WTC11 (cell line): ENCODE measurements at regions not wholly inside any gene's neighbourhood (a gene's known extent, or its start where the extent isn't known, plus 50 kb on each side); places are given as distances from the start of the nearest gene placed in this dataset.

ENCODE experiments used
- ATAC-seq: fragments of 200-7000 bp; cut with Tn5 transposase; 2 replicates; pipeline ENCODE4 v1.10.0; 2021; ENCODE audit warnings: mild to moderate bottlenecking, moderate library complexity
- CTCF ChIA-PET: fragments of 300-600 bp; sonication (Branson Sonifier 250); formaldehyde crosslinking; loops from one replicate; lab custom pipeline; 2021; ENCODE audit warnings: antibody characterized with exemption; lab: Charles Lee
- POLR2A ChIA-PET: fragments of 350-600 bp; sonication (Branson Sonifier 250); formaldehyde crosslinking; loops from one replicate; lab custom pipeline; 2021; ENCODE audit warnings: antibody characterized with exemption; lab: Charles Lee
- DNase-seq: peaks from one replicate; pipeline ENCODE4 v3.0.0; 2021; ENCODE audit warnings: low spot score
- H3K27ac Mint-ChIP-seq: 2 replicates; pipeline ENCODE4 v1.8.0; 2021; ENCODE audit warnings: mixed read lengths
- H3K27me3 Mint-ChIP-seq: 2 replicates; pipeline ENCODE4 v1.8.0; 2021; ENCODE audit warnings: low read depth, mild to moderate bottlenecking, moderate library complexity, mixed read lengths
- H3K36me3 Mint-ChIP-seq: 2 replicates; pipeline ENCODE4 v1.8.0; 2021; ENCODE audit warnings: mixed read lengths
- H3K4me1 Mint-ChIP-seq: 2 replicates; pipeline ENCODE4 v1.8.0; 2022; ENCODE audit warnings: mixed read lengths
- H3K4me3 Mint-ChIP-seq: 2 replicates; pipeline ENCODE4 v1.8.0; 2021; ENCODE audit warnings: mild to moderate bottlenecking, moderate library complexity, mixed read lengths
- H3K9me3 Mint-ChIP-seq: 2 replicates; pipeline ENCODE4 v1.8.0; 2021; ENCODE audit warnings: mixed read lengths
- ATF2 ChIP-seq: sonication (generic); formaldehyde crosslinking; IDR thresholded peaks from 2 replicates; pipeline ENCODE4 v1.8.1; 2022; ENCODE audit warnings: low read depth, missing genetic modification reagents, borderline replicate concordance
- ELF4 ChIP-seq: sonication (generic); formaldehyde crosslinking; IDR thresholded peaks from 2 replicates; pipeline ENCODE4 v1.8.1; 2022; ENCODE audit warnings: low read depth, mild to moderate bottlenecking, moderate library complexity, missing genetic modification reagents
- ESRRA ChIP-seq: sonication (generic); formaldehyde crosslinking; IDR thresholded peaks from 2 replicates; pipeline ENCODE4 v1.8.1; 2022; ENCODE audit warnings: mild to moderate bottlenecking, missing genetic modification reagents, borderline replicate concordance
- FOXP4 ChIP-seq: sonication (generic); formaldehyde crosslinking; IDR thresholded peaks from 2 replicates; pipeline ENCODE4 v1.8.0; 2022; ENCODE audit warnings: mild to moderate bottlenecking, missing genetic modification reagents
- GABPB1 ChIP-seq: sonication (generic); formaldehyde crosslinking; IDR thresholded peaks from 2 replicates; pipeline ENCODE4 v1.8.1; 2023; ENCODE audit warnings: mild to moderate bottlenecking, missing genetic modification reagents
- GRHL2 ChIP-seq: fragments of 250-450 bp; sonication (Bioruptor Pico); IDR thresholded peaks from 2 replicates; pipeline ENCODE4 v1.8.0; 2022; ENCODE audit warnings: mild to moderate bottlenecking, moderate library complexity; ENCODE audit not compliant: insufficient replicate concordance, severe bottlenecking
- GTF2I ChIP-seq: fragments of 250-450 bp; sonication (Bioruptor Pico); conservative IDR thresholded peaks from 2 replicates; pipeline ENCODE4 v1.4.0; 2021; ENCODE audit warnings: mild to moderate bottlenecking
- HMGXB4 ChIP-seq: sonication (generic); formaldehyde crosslinking; IDR thresholded peaks from 2 replicates; pipeline ENCODE4 v1.8.1; 2023; ENCODE audit warnings: mild to moderate bottlenecking, moderate library complexity, missing genetic modification reagents
- IRF1 ChIP-seq: sonication (generic); formaldehyde crosslinking; IDR thresholded peaks from 2 replicates; pipeline ENCODE4 v1.8.0; 2023; ENCODE audit warnings: missing genetic modification reagents
- JAZF1 ChIP-seq: fragments of 250-450 bp; sonication (Bioruptor Pico); IDR thresholded peaks from 2 replicates; pipeline ENCODE4 v1.9.0; 2021; ENCODE audit warnings: moderate library complexity, mild to moderate bottlenecking, inconsistent platforms
- MAX ChIP-seq: sonication (generic); formaldehyde crosslinking; IDR thresholded peaks from 2 replicates; pipeline ENCODE4 v1.8.0; 2022; ENCODE audit warnings: mild to moderate bottlenecking, missing genetic modification reagents
- MLX ChIP-seq: sonication (generic); formaldehyde crosslinking; IDR thresholded peaks from 2 replicates; pipeline ENCODE4 v1.8.1; 2023; ENCODE audit warnings: mild to moderate bottlenecking, missing genetic modification reagents, moderate library complexity
- SMAD4 ChIP-seq: sonication (generic); formaldehyde crosslinking; IDR thresholded peaks from 2 replicates; pipeline ENCODE4 v1.8.0; 2022; ENCODE audit warnings: mild to moderate bottlenecking, missing genetic modification reagents
- STAT6 ChIP-seq: sonication (generic); formaldehyde crosslinking; conservative IDR thresholded peaks from 2 replicates; pipeline ENCODE4 v1.8.1; 2023; ENCODE audit warnings: mild to moderate bottlenecking, low read depth, missing genetic modification reagents, moderate library complexity
- ZBTB21 ChIP-seq: sonication (generic); formaldehyde crosslinking; IDR thresholded peaks from 2 replicates; pipeline ENCODE4 v1.8.1; 2023; ENCODE audit warnings: mild to moderate bottlenecking, missing genetic modification reagents, borderline replicate concordance
- ZBTB43 ChIP-seq: sonication (generic); formaldehyde crosslinking; IDR thresholded peaks from 2 replicates; pipeline ENCODE4 v1.8.1; 2023; ENCODE audit warnings: mild to moderate bottlenecking, missing genetic modification reagents
- ZNF423 ChIP-seq: fragments of 250-450 bp; sonication (Bioruptor Pico); IDR thresholded peaks from 2 replicates; pipeline ENCODE4 v2.1.2; 2022; ENCODE audit warnings: mild to moderate bottlenecking, moderate library complexity
- ZNF425 ChIP-seq: fragments of 250-450 bp; sonication (Bioruptor Pico); conservative IDR thresholded peaks from 2 replicates; pipeline ENCODE4 v1.9.0; 2021; ENCODE audit warnings: mild to moderate bottlenecking

GRCh38 chr1:212190169-212190568 lies 95.0 kb upstream of the PPP2R5A start:
- H3K36me3 Mint-ChIP-seq: peaks cover 6% of the 10 kb centered on the region; the same call in 1 of the 2 replicates
- H3K4me3 Mint-ChIP-seq: no peak overlapping the region
- no peak overlapping the region for H3K27ac Mint-ChIP-seq
- CTCF ChIA-PET: no interaction called here
- peak; percentile 90 for ATAC-seq
- TF ChIP-seq ESRRA (CRISPR knock-in tag) (no peak), ATF2 (no peak)
- peaks cover 7% of the 10 kb centered on the region for H3K27me3 Mint-ChIP-seq
- H3K9me3 Mint-ChIP-seq: peaks cover 10% of the 10 kb centered on the region
- peak; percentile 55 for DNase-seq
- POLR2A ChIA-PET: interaction anchor here (0.6 kb wide), 1 partner anchor 365 kb away, joined by 3 read pairs; no protein-coding TSS in a partner anchor
- H3K4me1 Mint-ChIP-seq: 0 out of 2 replicates have a peak, but pooled peaks cover 3% of the 10 kb centered on the region

- Mint-ChIP-seq H3K27me3 (peaks cover 7% of the 10 kb centered on the region), H3K4me1 (0 out of 2 replicates have a peak, but pooled peaks cover 3% of the 10 kb centered on the region), H3K36me3 (peaks cover 6% of the 10 kb centered on the region; the same call in 1 of the 2 replicates), H3K9me3 (peaks cover 17% of the 10 kb centered on the region), H3K4me3 (no peak overlapping the region)
- DNase-seq (no peak), ATAC-seq (no peak)
- ChIA-PET POLR2A (no interaction called here), CTCF (no interaction called here)
- TF ChIP-seq MLX (CRISPR knock-in tag): no peak
- TF ChIP-seq ZNF425: no peak
- TF ChIP-seq HMGXB4 (CRISPR knock-in tag): no peak
- no peak for TF ChIP-seq ELF4
- no peak for TF ChIP-seq MAX (CRISPR knock-in tag)
- no peak for TF ChIP-seq ZBTB21 (CRISPR knock-in tag)
- TF ChIP-seq STAT6 (CRISPR knock-in tag): no peak
- no peak for TF ChIP-seq SMAD4 (CRISPR knock-in tag)
- no peak for TF ChIP-seq IRF1 (CRISPR knock-in tag)
- no peak for TF ChIP-seq ZNF423 (CRISPR knock-in tag)
- no peak for TF ChIP-seq JAZF1 (CRISPR knock-in tag)
- TF ChIP-seq GTF2I (CRISPR knock-in tag): no peak
- no peak for TF ChIP-seq FOXP4 (CRISPR knock-in tag)
- TF ChIP-seq GABPB1 (CRISPR knock-in tag): no peak
- TF ChIP-seq ZBTB43: no peak
- no peak for TF ChIP-seq GRHL2 (CRISPR knock-in tag)
- TF ChIP-seq, all 79 proteins: peak for 0
- no peak overlapping the region for H3K27ac Mint-ChIP-seq
These were observed 92.8 kb upstream of the PPP2R5A start for GRCh38 chr1:212192261-212192998.
